GM12875 (cell line): ENCODE measurements at regions not wholly inside any gene's neighbourhood (a gene's known extent, or its start where the extent isn't known, plus 50 kb on each side); places are given as distances from the start of the nearest gene placed in this dataset.

Experiments
- H3K4me3 ChIP-seq: one replicate; pipeline ENCODE4 v1.5.1; 2011; ENCODE audit warnings: low read depth, low read length, control low read depth
- CTCF ChIP-seq: IDR thresholded peaks from 2 replicates; pipeline ENCODE4 v1.5.1; 2011; ENCODE audit warnings: low read depth, mild to moderate bottlenecking, control low read depth, inconsistent platforms, low read length, moderate library complexity, borderline replicate concordance; ENCODE audit not compliant: insufficient read depth

- TF ChIP-seq CTCF = peak; percentile 58; the same call in 1 of the 2 replicates
- H3K4me3 ChIP-seq = no peak overlapping the region
Measured at GRCh38 chr1:111032295-111032897, 68.7 kb upstream of the LRIF1 start.

GRCh38 chr1:111030590-111030989, 66.9 kb upstream of the LRIF1 start:
- peak; percentile 78 for TF ChIP-seq CTCF
- H3K4me3 ChIP-seq = no peak overlapping the region

GRCh38 chr1:111025109-111025508, 61.4 kb upstream of the LRIF1 start:
- no peak for TF ChIP-seq CTCF
- no peak overlapping the region for H3K4me3 ChIP-seq

- 0 out of 2 replicates have a peak, but pooled peaks have one; percentile 13 for TF ChIP-seq CTCF
- H3K4me3 ChIP-seq = no peak overlapping the region
Measured at GRCh38 chr1:111015222-111015621, 51.5 kb upstream of the LRIF1 start.
